NCI-H774 (cell line): ENCODE measurements at regions not wholly inside any gene's neighbourhood (a gene's known extent, or its start where the extent isn't known, plus 50 kb on each side); places are given as distances from the start of the nearest gene placed in this dataset.
"Not testable (repeated sequence)": the region's sequence is repeated elsewhere in the genome, so short reads cannot be mapped to it uniquely, and the experiment has no call there.

Experiments used
- DNase-seq: peaks from one replicate; lab custom pipeline; 2025; lab: John Stamatoyannopoulos, UW

GRCh38 chr1:112855152-112855828 is 100.7 kb downstream of the SLC16A1 start:
- DNase-seq: no peak

DNA sequence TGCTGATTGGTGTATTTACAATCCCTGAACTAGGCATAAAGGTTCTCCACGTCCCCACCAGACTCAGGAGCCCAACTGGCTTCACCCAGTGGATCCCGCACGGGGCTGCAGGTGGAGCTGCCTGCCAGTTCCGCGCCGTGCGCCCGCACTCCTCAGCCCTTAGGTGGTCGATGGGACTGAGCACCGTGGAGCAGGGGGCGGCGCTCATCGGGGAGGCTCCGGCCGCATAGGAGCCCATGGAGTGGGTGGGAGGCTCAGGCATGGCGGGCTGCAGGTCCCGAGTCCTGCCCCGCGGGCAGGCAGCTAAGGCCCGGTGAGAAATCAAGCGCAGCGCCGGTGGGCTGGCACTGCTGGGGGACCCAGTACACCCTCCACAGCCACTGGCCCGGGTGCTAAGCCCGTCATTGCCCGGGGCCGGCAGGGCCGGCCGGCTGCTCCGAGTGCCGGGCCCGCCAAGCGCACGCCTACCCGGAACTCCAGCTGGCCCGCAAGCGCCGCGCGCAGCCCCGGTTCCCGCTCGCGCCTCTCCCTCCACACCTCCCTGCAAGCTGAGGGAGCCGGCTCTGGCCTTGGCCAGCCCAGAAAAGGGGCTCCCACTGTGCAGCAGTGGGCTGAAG is 101.5 kb downstream of the SLC16A1 start:
- DNase-seq: not testable (repeated sequence)

DNA sequence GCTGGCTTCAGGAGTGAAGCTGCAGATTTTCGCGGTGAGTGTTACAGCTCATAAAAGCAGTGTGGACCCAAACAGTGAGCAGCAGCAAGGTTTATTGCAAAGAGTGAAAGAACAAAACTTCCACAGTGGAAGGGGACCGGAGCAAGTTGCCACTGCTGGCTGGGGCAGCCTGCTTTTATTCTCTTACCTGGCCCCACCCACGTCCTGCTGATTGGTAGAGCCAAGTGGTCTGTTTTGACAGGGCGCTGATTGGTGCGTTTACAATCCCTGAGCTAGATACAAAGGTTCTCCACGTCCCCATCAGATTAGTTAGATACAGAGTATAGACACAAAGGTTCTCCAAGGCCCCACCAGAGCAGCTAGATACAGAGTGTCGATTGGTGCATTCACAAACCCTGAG is 102.1 kb downstream of the SLC16A1 start:
- DNase-seq: not testable (repeated sequence)

- DNase-seq: no peak
These were observed 103.1 kb downstream of the SLC16A1 start for GRCh38 chr1:112852934-112853333.

DNA sequence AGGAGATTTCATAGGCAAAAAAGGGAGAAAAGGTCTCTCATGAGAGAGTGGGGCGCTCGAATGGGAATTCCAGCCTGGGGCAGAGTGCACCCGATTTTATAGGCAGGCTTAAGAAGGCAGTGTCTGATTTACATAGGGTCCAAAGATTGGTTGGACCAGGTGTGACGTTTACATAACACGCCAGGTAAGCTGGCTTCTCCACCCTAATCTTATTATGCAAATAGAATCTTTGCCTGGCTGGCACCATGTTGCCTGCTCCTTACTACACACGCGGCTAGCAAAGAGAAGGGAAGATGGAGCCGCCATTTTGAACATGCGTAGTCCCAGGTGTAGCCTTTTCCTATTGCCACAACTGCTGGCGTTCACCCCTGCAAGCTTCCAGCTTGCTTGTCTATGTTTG is 103.7 kb downstream of the SLC16A1 start:
- DNase-seq: no peak

- DNase-seq: no peak
These were observed 105.8 kb downstream of the SLC16A1 start for GRCh38 chr1:112850034-112850757.

DNA sequence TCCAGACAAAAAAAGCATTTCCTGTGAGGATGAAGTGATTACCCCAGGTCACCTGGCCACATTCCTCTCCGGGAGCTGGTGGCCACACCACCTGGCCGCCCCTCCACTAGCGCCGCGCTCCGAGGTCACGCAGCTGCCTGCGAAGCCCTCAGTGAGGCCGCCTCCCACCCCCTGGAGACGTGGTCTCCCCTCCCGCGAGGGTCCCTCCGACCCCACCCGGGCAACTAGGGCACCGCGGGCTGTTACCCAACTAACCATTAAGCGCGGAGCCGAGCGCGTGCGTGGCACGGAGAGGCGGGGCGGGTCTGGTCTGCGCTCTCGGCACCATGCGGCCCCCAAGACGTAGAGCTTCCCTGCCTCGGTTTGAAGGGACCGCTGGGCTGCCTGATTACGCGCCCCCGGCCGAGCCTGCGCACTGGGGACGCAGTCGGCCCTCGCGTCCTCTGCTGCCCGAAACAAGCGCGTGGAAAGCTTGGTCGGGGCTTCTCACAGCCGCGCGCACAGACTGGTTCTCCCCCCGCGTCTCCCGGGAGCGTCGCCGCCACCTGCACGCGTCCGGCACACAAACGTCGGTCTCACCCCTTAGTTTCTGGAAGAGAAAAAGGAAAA is 106.5 kb downstream of the SLC16A1 start:
- DNase-seq: no peak

DNA sequence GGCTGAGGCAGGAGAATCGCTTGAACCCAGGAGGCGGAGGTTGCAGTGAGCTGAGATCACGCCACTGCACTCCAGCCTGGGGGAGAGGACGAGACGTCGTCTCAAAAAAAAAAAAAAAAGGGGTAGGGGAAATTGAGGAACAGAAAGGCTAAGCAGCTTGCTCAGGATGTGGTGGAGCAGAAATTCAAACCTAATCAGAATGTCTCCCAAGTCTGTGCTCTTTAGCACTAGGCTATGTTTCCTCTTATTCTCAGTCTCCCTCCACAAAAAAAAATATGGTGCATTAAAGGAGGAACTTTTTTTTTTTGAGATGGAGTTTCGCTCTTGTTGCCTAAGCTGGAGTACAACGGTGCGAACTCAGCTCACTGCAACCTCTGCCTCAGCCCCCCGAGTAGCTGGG is 114.2 kb downstream of the SLC16A1 start:
- DNase-seq: no peak

DNA sequence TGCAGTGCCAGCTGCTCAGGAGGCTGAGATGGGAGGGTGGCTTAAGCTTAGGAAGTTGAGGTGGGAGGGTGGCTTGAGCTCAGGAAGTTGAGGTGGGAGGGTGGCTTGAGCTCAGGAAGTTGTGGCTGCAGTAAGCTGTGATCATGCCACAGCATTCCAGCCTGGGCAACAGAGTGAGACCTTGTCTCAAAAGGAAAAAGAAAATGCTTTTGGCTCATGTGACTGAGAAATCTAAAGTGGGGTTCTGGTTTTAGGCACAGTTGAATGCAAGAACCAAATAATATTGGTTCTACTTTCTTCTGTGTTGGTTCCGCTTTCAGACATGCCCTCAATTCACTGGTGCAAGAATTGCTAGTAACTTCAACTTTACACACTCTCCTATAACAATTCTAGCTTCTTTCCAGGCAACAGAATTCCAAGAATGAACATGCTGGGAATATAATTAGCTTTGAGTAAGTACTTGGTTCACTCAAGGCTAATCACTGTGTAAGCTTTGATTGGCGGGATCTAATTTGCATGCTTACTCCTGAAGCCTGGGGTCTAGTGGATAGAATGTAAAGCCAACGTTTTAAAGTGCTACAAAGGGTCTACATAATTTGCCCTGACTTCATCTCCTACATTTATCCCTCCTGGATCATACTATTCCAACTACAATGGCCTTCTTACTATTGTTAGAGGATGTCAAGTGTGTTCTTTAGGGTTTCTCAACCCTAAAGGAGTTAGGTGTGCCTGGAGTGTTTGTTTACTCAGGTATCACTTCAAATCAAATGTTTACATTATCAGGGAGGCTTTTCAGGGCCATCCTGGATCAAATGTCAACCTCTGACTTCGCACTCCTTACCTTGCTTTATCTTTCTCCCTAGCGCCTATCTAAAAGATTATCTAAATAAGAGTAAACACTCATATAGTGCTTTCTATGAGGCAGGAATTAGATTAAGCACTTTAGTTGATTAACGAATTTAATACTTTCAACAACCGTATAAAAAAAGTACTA is 115.1 kb downstream of the SLC16A1 start:
- no peak for DNase-seq

DNA sequence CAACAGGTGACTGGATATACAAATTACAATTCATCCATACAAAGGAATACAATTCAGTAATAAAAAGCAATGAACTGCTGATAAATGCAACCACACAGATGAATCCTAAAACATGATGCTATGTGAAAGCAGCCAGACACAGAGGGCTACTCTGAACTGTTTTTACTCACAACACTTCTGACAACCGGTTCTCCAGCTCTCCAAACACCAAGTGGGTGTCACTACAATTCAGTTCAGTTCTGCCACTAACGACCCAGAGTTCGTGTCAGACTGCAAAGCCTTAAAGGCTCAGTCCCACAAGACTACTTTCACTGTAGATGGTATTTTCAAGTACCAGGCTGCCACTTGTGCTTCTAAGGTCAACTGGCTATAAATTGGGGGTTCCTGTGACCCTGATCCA is 119.4 kb downstream of the SLC16A1 start:
- DNase-seq: no peak

GRCh38 chr1:112833806-112834205 is 118.7 kb upstream of the PPM1J start:
- DNase-seq: no peak

DNA sequence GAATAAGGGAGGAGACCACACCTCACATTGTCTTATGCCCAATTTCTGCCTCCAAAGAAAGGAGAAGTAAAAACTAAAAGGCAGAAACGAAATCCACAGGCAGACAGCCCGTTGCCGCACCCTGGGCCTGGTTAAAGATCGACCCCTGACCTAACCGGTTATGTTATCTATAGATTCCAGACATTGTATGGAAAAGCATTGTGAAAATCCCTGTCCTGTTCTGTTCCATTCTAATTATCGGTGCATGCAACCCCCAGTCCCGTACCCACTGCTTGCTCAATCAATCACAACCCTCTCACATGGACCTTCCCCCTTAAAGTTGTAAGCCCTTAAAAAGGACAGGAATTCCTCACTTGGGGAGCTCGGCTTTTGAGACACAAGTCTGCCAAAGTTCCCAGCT is 117.1 kb upstream of the PPM1J start:
- DNase-seq: not testable (repeated sequence)

DNA sequence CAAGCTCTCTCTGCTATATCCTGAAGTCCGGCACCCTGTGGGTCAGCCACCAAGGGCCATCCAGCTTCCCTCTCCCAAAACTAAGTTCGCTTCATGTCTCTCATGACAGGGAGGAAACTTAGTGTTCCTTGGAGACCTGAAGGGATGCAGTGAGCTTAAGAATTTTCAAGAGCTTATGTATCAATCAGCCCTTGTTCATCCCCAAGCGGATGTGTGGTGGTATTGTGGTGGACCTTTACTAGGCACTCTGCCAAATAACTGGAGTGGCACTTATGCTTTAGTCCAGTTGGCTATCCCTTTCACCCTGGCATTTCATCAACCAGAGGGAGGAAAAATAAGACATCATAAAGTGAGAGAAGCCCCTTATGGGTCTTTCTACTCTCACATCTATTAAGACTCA is 114.6 kb upstream of the PPM1J start:
- DNase-seq: not testable (repeated sequence)

DNA sequence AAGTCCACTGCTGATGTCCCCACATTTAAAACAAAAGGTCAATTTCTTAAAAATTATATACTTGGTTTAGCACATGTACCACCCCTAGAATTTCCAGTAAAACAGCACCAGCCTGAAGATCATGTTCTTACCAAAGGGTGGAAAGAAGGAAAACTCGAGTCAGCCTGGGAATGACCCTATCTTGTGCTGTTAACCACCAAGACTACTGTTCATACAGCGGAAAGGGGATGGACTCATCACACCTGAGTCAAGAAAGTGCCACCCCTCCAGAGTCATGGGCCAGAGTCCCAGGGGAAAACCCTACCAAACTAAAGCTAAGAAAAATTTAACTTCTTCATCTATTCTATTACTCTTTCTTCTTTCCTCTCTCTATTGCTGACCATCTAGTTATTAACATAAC is 113.6 kb upstream of the PPM1J start:
- DNase-seq: no peak

- not testable (repeated sequence) for DNase-seq
These were observed 112.3 kb upstream of the PPM1J start for GRCh38 chr1:112827391-112827790.

DNA sequence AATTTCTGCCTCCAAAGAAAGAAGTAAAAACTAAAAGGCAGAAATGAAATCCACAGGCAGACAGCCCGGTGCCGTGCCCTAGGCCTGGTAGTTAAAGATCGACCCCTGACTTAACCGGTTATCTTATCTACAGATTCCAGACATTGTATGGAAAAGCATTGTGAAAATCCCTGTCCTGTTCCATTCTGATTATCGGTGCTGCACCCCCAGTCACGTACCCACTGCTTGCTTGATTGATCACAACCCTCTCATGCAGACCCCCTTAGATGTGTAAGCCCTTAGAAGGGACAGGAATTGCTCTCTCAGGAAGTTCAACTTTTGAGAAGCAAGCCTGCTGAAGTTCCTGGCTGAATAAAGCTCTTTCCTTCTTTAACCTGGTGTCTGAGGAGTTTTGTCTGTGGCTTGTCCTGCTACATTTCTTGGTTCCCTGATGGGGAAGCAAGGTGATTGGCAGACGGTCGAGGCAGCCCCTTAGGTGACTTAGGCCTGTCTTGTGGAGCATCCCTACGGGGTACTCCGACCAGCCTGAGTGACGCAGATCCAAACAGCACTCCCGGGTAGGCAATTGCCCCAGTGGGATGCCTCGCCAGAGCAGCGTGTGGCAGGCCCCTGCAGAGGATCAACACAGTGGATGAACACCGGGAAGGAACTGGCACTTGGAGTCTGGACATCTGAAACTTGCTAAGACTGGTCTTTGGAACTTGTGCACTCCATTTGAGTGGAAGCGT is 111.2 kb upstream of the PPM1J start:
- DNase-seq: no peak

- not testable (repeated sequence) for DNase-seq
These were observed 110.6 kb upstream of the PPM1J start for GRCh38 chr1:112825563-112826216.

DNA sequence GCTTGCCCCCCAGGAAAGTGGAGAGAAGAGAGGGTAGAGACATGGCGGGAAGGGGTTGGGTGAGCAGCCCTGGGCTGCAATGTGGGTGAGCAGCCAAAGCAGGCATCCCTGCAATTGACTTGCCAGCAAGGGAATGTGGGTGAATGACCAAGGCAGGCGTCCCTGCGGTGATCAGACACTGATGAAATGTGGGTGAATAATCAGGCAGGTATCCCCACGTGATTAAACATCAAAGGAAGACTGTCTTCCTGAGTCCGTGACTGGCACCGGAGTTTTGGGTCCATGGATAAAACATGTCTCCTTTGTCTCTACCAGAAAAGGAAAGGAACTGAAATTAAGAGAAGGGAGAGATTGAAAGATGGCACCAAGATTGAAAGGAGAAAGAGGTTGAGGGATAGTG is 109.9 kb upstream of the PPM1J start:
- not testable (repeated sequence) for DNase-seq

GRCh38 chr1:112821307-112822063 is 106.4 kb upstream of the PPM1J start:
- not testable (repeated sequence) for DNase-seq
